ENCODE measurements at regions not wholly inside any gene's neighbourhood (a gene's known extent, or its start where the extent isn't known, plus 50 kb on each side); places are given as distances from the start of the nearest gene placed in this dataset.

GRCh38 chr1:118488787-118489186 is 303.8 kb upstream of the SPAG17 start:
- H2AFZ ChIP-seq (replicated peaks; ENCODE audit: low read length, poor library complexity): no peak overlapping the region
- H3K4me3 ChIP-seq (ENCODE audit: insufficient read depth, low read depth, low read length): no peak overlapping the region
- BruUV-seq (replicated peaks): no TSS peak
- DNase-seq (no peak), ATAC-seq (ENCODE audit: low read depth) (no peak)
- ChIA-PET CTCF (no interaction called here), POLR2A (ENCODE audit: unreplicated experiment) (no interaction called here)
- H2AK5ac ChIP-seq (ENCODE audit: low read depth, low read length): no peak overlapping the region
- intact Hi-C loops (cut with micrococcal nuclease): no loop called here
- H3K23ac ChIP-seq (ENCODE audit: low read depth, low read length): no peak overlapping the region
- H2AK9ac ChIP-seq (replicated peaks; ENCODE audit: low read depth, low read length, poor library complexity): no peak overlapping the region
- H3K4me2 ChIP-seq (ENCODE audit: low read depth, low read length): no peak overlapping the region
- no peaks in the 10 kb centered on the region for H3K27me3 ChIP-seq (ENCODE audit: control insufficient read depth, insufficient read depth, low read length)
- WGBS, 2 experiments (ENCODE audit: extremely low coverage in 2 of 2, insufficient read length in 1 of 2): no CpG with 5 or more reads among the region's 3 CpGs
- H3K4me1 ChIP-seq (ENCODE audit: control insufficient read depth, insufficient read depth, low read length): no peaks in the 10 kb centered on the region
- H3K14ac ChIP-seq (replicated peaks; ENCODE audit: low read depth, low read length): no peak overlapping the region
- in situ Hi-C loops (cut with MboI; ENCODE audit: low sequenced_read_pairs): no loop called here
- H4K8ac ChIP-seq (ENCODE audit: low read depth in 2 of 2, low read length in 2 of 2): no peak overlapping the region
- no peak for TF ChIP-seq CTCF (conservative IDR thresholded peaks at IDR 0.05; ENCODE audit: low read depth, low read length)
- no peak for TF ChIP-seq POLR2A (IDR thresholded peaks at IDR 0.05; ENCODE audit: low read depth, low read length)
- no peak for TF ChIP-seq ELK1 (IDR thresholded peaks at IDR 0.05; ENCODE audit: borderline replicate concordance, low read depth, low read length)
- no peak for TF ChIP-seq SMC3 (IDR thresholded peaks at IDR 0.05; ENCODE audit: low read depth, low read length)
- TF ChIP-seq CHD1 (IDR thresholded peaks at IDR 0.05; ENCODE audit: low read depth, low read length): no peak
- TF ChIP-seq NFE2L2 (IDR thresholded peaks at IDR 0.05; ENCODE audit: low read depth, low read length): no peak
- no peak for TF ChIP-seq CEBPB (IDR thresholded peaks at IDR 0.05; ENCODE audit: low read depth, low read length)
- TF ChIP-seq BHLHE40 (IDR thresholded peaks at IDR 0.05; ENCODE audit: low read depth, low read length): no peak
- no peak for TF ChIP-seq MXI1 (IDR thresholded peaks at IDR 0.05; ENCODE audit: borderline replicate concordance, low read depth, low read length)
- no peak for TF ChIP-seq RAD21 (IDR thresholded peaks at IDR 0.05; ENCODE audit: low read length)
- no peak for TF ChIP-seq MAFK (IDR thresholded peaks at IDR 0.05; ENCODE audit: low read depth, low read length)
- no peak for TF ChIP-seq RCOR1 (IDR thresholded peaks at IDR 0.05; ENCODE audit: insufficient replicate concordance, low read length)
- TF ChIP-seq, protein P1, sequence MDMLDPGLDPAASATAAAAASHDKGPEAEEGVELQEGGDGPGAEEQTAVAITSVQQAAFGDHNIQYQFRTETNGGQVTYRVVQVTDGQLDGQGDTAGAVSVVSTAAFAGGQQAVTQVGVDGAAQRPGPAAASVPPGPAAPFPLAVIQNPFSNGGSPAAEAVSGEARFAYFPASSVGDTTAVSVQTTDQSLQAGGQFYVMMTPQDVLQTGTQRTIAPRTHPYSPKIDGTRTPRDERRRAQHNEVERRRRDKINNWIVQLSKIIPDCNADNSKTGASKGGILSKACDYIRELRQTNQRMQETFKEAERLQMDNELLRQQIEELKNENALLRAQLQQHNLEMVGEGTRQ (IDR thresholded peaks at IDR 0.05; ENCODE audit: low read depth, low read length): no peak
- no peak for TF ChIP-seq RFX5 (IDR thresholded peaks at IDR 0.05; ENCODE audit: low read depth, low read length)
- no peak for TF ChIP-seq MAZ (IDR thresholded peaks at IDR 0.05; ENCODE audit: borderline replicate concordance, low read depth, low read length)
- TF ChIP-seq FOS (IDR thresholded peaks at IDR 0.05; ENCODE audit: low read depth, low read length): no peak
- no peak overlapping the region for H3K27ac ChIP-seq (ENCODE audit: insufficient read depth, low read length)
- no peaks in the 10 kb centered on the region for H3K9me1 ChIP-seq (ENCODE audit: insufficient read depth, low read length)
- H4K91ac ChIP-seq (ENCODE audit: insufficient read depth, low read depth, low read length): no peak overlapping the region
- H3K36me3 ChIP-seq (ENCODE audit: control insufficient read depth, insufficient read depth, low read length): no peaks in the 10 kb centered on the region
- H3K9ac ChIP-seq (ENCODE audit: low read depth, low read length): no peak overlapping the region
- H3K4ac ChIP-seq (ENCODE audit: low read depth, low read length): no peak overlapping the region
- no peak overlapping the region for H2BK120ac ChIP-seq (ENCODE audit: low read depth, low read length)
- H2BK20ac ChIP-seq (ENCODE audit: low read depth, low read length): no peak overlapping the region
- no peaks in the 10 kb centered on the region for H4K20me1 ChIP-seq (ENCODE audit: insufficient read depth, low read length)
- no peak overlapping the region for H3K56ac ChIP-seq (ENCODE audit: extremely low read depth, insufficient read depth, low read length)
- no peak overlapping the region for H2BK5ac ChIP-seq (ENCODE audit: low read depth, low read length, poor library complexity, severe bottlenecking)
- no peak overlapping the region for H2BK15ac ChIP-seq (ENCODE audit: low read depth, low read length)
- dilution Hi-C loops (cut with HindIII; ENCODE audit: low sequenced_read_pairs, unreplicated experiment): no loop called here
- no peak overlapping the region for H4K5ac ChIP-seq (ENCODE audit: low read depth, low read length)
- H3K18ac ChIP-seq (ENCODE audit: low read depth, low read length): no peak overlapping the region
- no peaks in the 10 kb centered on the region for H3K79me1 ChIP-seq (ENCODE audit: low read depth in 1 of 2, low read length in 2 of 2)
- H3K9me3 ChIP-seq (ENCODE audit: control insufficient read depth, insufficient read depth, low read length): no peaks in the 10 kb centered on the region
